Activated CD4-positive, alpha-beta T cell treated with anti-CD3 and anti-CD28 coated beads, Interleukin-2, amount 50 U/mL, for 48 hours (primary cell): ENCODE measurements at regions not wholly inside any gene's neighbourhood (a gene's known extent, or its start where the extent isn't known, plus 50 kb on each side); places are given as distances from the start of the nearest gene placed in this dataset.
A peak's percentile ranks its signal among the peaks of the same experiment; 100 is the strongest.
"Not testable (repeated sequence)": the region's sequence is repeated elsewhere in the genome, so short reads cannot be mapped to it uniquely, and the experiment has no call there.

ENCODE experiments used
- DNase-seq, 2 experiments: peaks; one replicate each; pipeline ENCODE4 v3.0.0-alpha.2; 2020

GRCh38 chr21:34276711-34277425 is 86.9 kb upstream of the KCNE2 start:
- DNase-seq: peak; percentile 36 to 53

- DNase-seq: no peak
These were observed 85.4 kb upstream of the KCNE2 start for GRCh38 chr21:34278451-34278850.

- no peak for DNase-seq
These were observed 84.5 kb upstream of the KCNE2 start for GRCh38 chr21:34279285-34279684.

GRCh38 chr21:34279883-34280282 is 83.9 kb upstream of the KCNE2 start:
- DNase-seq: no peak

GRCh38 chr21:34280389-34280795 is 83.4 kb upstream of the KCNE2 start:
- DNase-seq: no peak

GRCh38 chr21:34280959-34281358 is 82.8 kb upstream of the KCNE2 start:
- no peak for DNase-seq

GRCh38 chr21:34282223-34282622 is 81.6 kb upstream of the KCNE2 start:
- no peak for DNase-seq

- DNase-seq: no peak
These were observed 79.1 kb upstream of the KCNE2 start for GRCh38 chr21:34284666-34285065.

GRCh38 chr21:34288042-34288441 is 75.8 kb upstream of the KCNE2 start:
- not testable (repeated sequence) for DNase-seq

GRCh38 chr21:34289856-34290255 is 74.0 kb upstream of the KCNE2 start:
- DNase-seq: no peak

GRCh38 chr21:34296878-34297277 is 66.9 kb upstream of the KCNE2 start:
- DNase-seq: no peak

GRCh38 chr21:34298534-34299167 is 65.2 kb upstream of the KCNE2 start:
- no peak for DNase-seq

- no peak for DNase-seq
These were observed 64.7 kb upstream of the KCNE2 start for GRCh38 chr21:34299168-34299539.

GRCh38 chr21:34302521-34302920 is 61.3 kb upstream of the KCNE2 start:
- DNase-seq: no peak

- no peak for DNase-seq
These were observed 57.9 kb upstream of the KCNE2 start for GRCh38 chr21:34305605-34306604.

- DNase-seq: no peak
These were observed 55.7 kb upstream of the KCNE2 start for GRCh38 chr21:34307991-34308532.

GRCh38 chr21:34311561-34312330 is 52.1 kb upstream of the KCNE2 start:
- DNase-seq: no peak

GRCh38 chr21:34313116-34313515 is 50.7 kb upstream of the KCNE2 start:
- no peak for DNase-seq
